Ascending aorta (tissue), 2 donors: ENCODE measurements at regions not wholly inside any gene's neighbourhood (a gene's known extent, or its start where the extent isn't known, plus 50 kb on each side); places are given as distances from the start of the nearest gene placed in this dataset.

ENCODE experiments used
- DNase-seq, 2 donors: peaks; one replicate each; pipeline ENCODE4 v3.0.0-alpha.2; 2019; ENCODE audit warnings: low spot score in 2 of 2
- H3K27ac ChIP-seq, 2 donors: fragments of 200-600 bp; sonication (generic); one replicate each; pipeline ENCODE4 v1.5.1; 2016 to 2017; ENCODE audit warnings: mild to moderate bottlenecking in 1 of 2
- H3K27me3 ChIP-seq: fragments of 200-600 bp; sonication (generic); one replicate; pipeline ENCODE4 v1.5.1; 2017
- H3K36me3 ChIP-seq, 2 donors: fragments of 200-600 bp; sonication (generic); one replicate each; pipeline ENCODE4 v1.5.1; 2016
- H3K4me1 ChIP-seq, 2 donors: fragments of 200-600 bp; sonication (generic); one replicate each; pipeline ENCODE4 v1.5.1; 2016 to 2017; ENCODE audit warnings: mild to moderate bottlenecking in 1 of 2
- H3K4me3 ChIP-seq, 2 donors: fragments of 200-600 bp; sonication (generic); one replicate each; pipeline ENCODE4 v1.5.1; 2016 to 2017; ENCODE audit warnings: mild to moderate bottlenecking in 1 of 2
- H3K9me3 ChIP-seq, 2 donors: fragments of 200-600 bp; sonication (generic); one replicate each; pipeline ENCODE4 v1.5.1; 2016
- CTCF ChIP-seq, 3 experiments: fragments of 200-600 bp in 2 of 3; fragments of 450-650 bp in 1 of 3; sonication (generic) in 2 of 3; IDR thresholded peaks; one replicate each; pipeline ENCODE4 v1.5.1; 2016 to 2019; ENCODE audit warnings: antibody characterized with exemption in 3 of 3, mild to moderate bottlenecking in 1 of 3, moderate library complexity in 1 of 3
- intact Hi-C: fragments of 100-400 bp; cut with DNase I; formaldehyde crosslinking; loops from one replicate; pipeline ENCODE4 v1.15.1; 2023

GRCh38 chr7:19982841-19983835 lies 209.7 kb upstream of the TMEM196 start:
- TF ChIP-seq CTCF (IDR thresholded peaks at IDR 0.05) = peak in 2 of 3 experiments; percentile 10 to 12
- intact Hi-C loops = loop anchor here (10.0 kb wide), 2 partner anchors 192 to 322 kb away; no protein-coding TSS in a partner anchor
- no peak for DNase-seq
- Histone ChIP-seq H3K27me3 (no peaks in the 10 kb centered on the region), H3K36me3 (no peaks in the 10 kb centered on the region), H3K27ac (no peak overlapping the region), H3K4me1 (no peaks in the 10 kb centered on the region), H3K4me3 (no peak overlapping the region), H3K9me3 (no peaks in the 10 kb centered on the region)

GRCh38 chr7:19973581-19973980 lies 200.2 kb upstream of the TMEM196 start:
- intact Hi-C loops = no loop called here
- H3K36me3 ChIP-seq = no peaks in the 10 kb centered on the region
- H3K9me3 ChIP-seq = no peaks in the 10 kb centered on the region
- H3K4me3 ChIP-seq = no peak overlapping the region
- no peak for DNase-seq
- H3K27ac ChIP-seq = no peak overlapping the region
- no peaks in the 10 kb centered on the region for H3K4me1 ChIP-seq
- no peaks in the 10 kb centered on the region for H3K27me3 ChIP-seq
- no peak for TF ChIP-seq CTCF (IDR thresholded peaks at IDR 0.05)

- Histone ChIP-seq H3K27me3 (no peaks in the 10 kb centered on the region), H3K27ac (no peak overlapping the region), H3K4me1 (no peaks in the 10 kb centered on the region), H3K9me3 (no peaks in the 10 kb centered on the region), H3K4me3 (no peak overlapping the region), H3K36me3 (no peaks in the 10 kb centered on the region)
- no peak for DNase-seq
- intact Hi-C loops = no loop called here
- no peak for TF ChIP-seq CTCF (IDR thresholded peaks at IDR 0.05)
These were observed 199.5 kb upstream of the TMEM196 start for GRCh38 chr7:19972876-19973275.

- Histone ChIP-seq H3K36me3 (no peaks in the 10 kb centered on the region), H3K4me3 (no peak overlapping the region), H3K27me3 (no peaks in the 10 kb centered on the region), H3K4me1 (no peaks in the 10 kb centered on the region), H3K27ac (no peak overlapping the region), H3K9me3 (no peaks in the 10 kb centered on the region)
- no peak for DNase-seq
- intact Hi-C loops = no loop called here
- TF ChIP-seq CTCF (IDR thresholded peaks at IDR 0.05) = no peak
These were observed 198.5 kb upstream of the TMEM196 start for GRCh38 chr7:19971956-19972355.

- no peak for DNase-seq
- H3K36me3 ChIP-seq = no peaks in the 10 kb centered on the region
- no peaks in the 10 kb centered on the region for H3K4me1 ChIP-seq
- H3K9me3 ChIP-seq = no peaks in the 10 kb centered on the region
- H3K27ac ChIP-seq = no peak overlapping the region
- H3K4me3 ChIP-seq = no peak overlapping the region
- intact Hi-C loops = no loop called here
- no peaks in the 10 kb centered on the region for H3K27me3 ChIP-seq
- no peak for TF ChIP-seq CTCF (IDR thresholded peaks at IDR 0.05)
These were observed 197.1 kb upstream of the TMEM196 start for GRCh38 chr7:19970514-19970913.
